ENCODE measurements at regions not wholly inside any gene's neighbourhood (a gene's known extent, or its start where the extent isn't known, plus 50 kb on each side); places are given as distances from the start of the nearest gene placed in this dataset.
A peak's percentile ranks its signal among the peaks of the same experiment; 100 is the strongest.

GRCh38 chr2:8149985-8150539 is 531.8 kb upstream of the ID2 start:
- Histone ChIP-seq H4K20me1 (ENCODE audit: insufficient read depth, low read length, poor library complexity, severe bottlenecking) (no peaks in the 10 kb centered on the region), H3K9me2 (replicated peaks; ENCODE audit: low read depth, low read length) (no peaks in the 10 kb centered on the region), H3K4me2 (ENCODE audit: low read depth, low read length, poor library complexity, severe bottlenecking) (no peak overlapping the region), H3F3A (ENCODE audit: low read depth) (no peaks in the 10 kb centered on the region), H2AFZ (ENCODE audit: low read length) (no peak overlapping the region), H3K9ac (ENCODE audit: low read depth, low read length, poor library complexity, severe bottlenecking) (no peak overlapping the region), H3K79me2 (ENCODE audit: insufficient read depth, low read length) (no peaks in the 10 kb centered on the region), H3K4me1 (ENCODE audit: insufficient read depth, low read length, poor library complexity, severe bottlenecking) (peaks cover 31% of the 10 kb centered on the region), H3K4me3 (ENCODE audit: low read length, poor library complexity, severe bottlenecking) (no peak overlapping the region), H3K36me3 (ENCODE audit: insufficient read depth, low read length) (no peaks in the 10 kb centered on the region), H3K27me3 (ENCODE audit: insufficient read depth, low read length, poor library complexity, severe bottlenecking) (no peaks in the 10 kb centered on the region), H3K9me3 (ENCODE audit: insufficient read depth, low read depth, low read length) (no peaks in the 10 kb centered on the region)
- TF ChIP-seq, protein P1, sequence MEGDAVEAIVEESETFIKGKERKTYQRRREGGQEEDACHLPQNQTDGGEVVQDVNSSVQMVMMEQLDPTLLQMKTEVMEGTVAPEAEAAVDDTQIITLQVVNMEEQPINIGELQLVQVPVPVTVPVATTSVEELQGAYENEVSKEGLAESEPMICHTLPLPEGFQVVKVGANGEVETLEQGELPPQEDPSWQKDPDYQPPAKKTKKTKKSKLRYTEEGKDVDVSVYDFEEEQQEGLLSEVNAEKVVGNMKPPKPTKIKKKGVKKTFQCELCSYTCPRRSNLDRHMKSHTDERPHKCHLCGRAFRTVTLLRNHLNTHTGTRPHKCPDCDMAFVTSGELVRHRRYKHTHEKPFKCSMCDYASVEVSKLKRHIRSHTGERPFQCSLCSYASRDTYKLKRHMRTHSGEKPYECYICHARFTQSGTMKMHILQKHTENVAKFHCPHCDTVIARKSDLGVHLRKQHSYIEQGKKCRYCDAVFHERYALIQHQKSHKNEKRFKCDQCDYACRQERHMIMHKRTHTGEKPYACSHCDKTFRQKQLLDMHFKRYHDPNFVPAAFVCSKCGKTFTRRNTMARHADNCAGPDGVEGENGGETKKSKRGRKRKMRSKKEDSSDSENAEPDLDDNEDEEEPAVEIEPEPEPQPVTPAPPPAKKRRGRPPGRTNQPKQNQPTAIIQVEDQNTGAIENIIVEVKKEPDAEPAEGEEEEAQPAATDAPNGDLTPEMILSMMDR (conservative IDR thresholded peaks at IDR 0.05; ENCODE audit: low read length): no peak
- no peak for TF ChIP-seq EZH2phosphoT487 (IDR thresholded peaks at IDR 0.05; ENCODE audit: borderline replicate concordance)

DNA sequence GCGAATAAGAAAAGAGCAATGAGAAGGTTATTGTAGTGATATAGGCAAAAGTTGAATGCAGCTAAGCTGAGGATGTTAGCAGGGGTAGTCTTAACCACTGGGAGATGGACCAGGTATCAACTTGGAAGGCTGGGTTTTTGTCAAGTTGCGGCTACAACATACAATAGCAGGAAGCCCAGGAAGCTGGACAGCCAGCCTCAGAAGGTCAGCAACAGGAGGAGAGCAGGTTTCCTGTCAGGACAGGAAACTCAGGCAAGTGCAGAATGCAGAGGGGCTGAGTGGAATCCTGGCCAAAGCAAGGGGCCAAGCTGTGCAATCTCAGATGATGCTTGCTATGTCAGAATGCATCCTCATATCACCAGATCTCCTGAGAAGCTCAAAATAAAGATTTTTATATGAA is 530.0 kb upstream of the ID2 start:
- Histone ChIP-seq H3K4me3 (ENCODE audit: low read length, poor library complexity, severe bottlenecking) (no peak overlapping the region), H2AFZ (ENCODE audit: low read length) (no peak overlapping the region), H3K9ac (ENCODE audit: low read depth, low read length, poor library complexity, severe bottlenecking) (no peak overlapping the region), H3F3A (ENCODE audit: low read depth) (no peaks in the 10 kb centered on the region), H3K36me3 (ENCODE audit: insufficient read depth, low read length) (no peaks in the 10 kb centered on the region), H3K79me2 (ENCODE audit: insufficient read depth, low read length) (no peaks in the 10 kb centered on the region), H3K9me3 (ENCODE audit: insufficient read depth, low read depth, low read length) (no peaks in the 10 kb centered on the region), H3K27me3 (ENCODE audit: insufficient read depth, low read length, poor library complexity, severe bottlenecking) (no peaks in the 10 kb centered on the region), H3K4me2 (ENCODE audit: low read depth, low read length, poor library complexity, severe bottlenecking) (no peak overlapping the region), H4K20me1 (ENCODE audit: insufficient read depth, low read length, poor library complexity, severe bottlenecking) (no peaks in the 10 kb centered on the region), H3K4me1 (ENCODE audit: insufficient read depth, low read length, poor library complexity, severe bottlenecking) (peaks cover 31% of the 10 kb centered on the region), H3K9me2 (replicated peaks; ENCODE audit: low read depth, low read length) (no peaks in the 10 kb centered on the region)
- TF ChIP-seq EZH2phosphoT487 (IDR thresholded peaks at IDR 0.05; ENCODE audit: borderline replicate concordance): no peak
- TF ChIP-seq, protein P1 (conservative IDR thresholded peaks at IDR 0.05; ENCODE audit: low read length): no peak

- TF ChIP-seq EZH2phosphoT487 (IDR thresholded peaks at IDR 0.05; ENCODE audit: borderline replicate concordance): no peak
- TF ChIP-seq, protein P1 (conservative IDR thresholded peaks at IDR 0.05; ENCODE audit: low read length): no peak
- H3K4me3 ChIP-seq (ENCODE audit: low read length, poor library complexity, severe bottlenecking): no peak overlapping the region
- H3K27me3 ChIP-seq (ENCODE audit: insufficient read depth, low read length, poor library complexity, severe bottlenecking): no peaks in the 10 kb centered on the region
- no peaks in the 10 kb centered on the region for H3K9me3 ChIP-seq (ENCODE audit: insufficient read depth, low read depth, low read length)
- no peaks in the 10 kb centered on the region for H3K9me2 ChIP-seq (replicated peaks; ENCODE audit: low read depth, low read length)
- H3F3A ChIP-seq (ENCODE audit: low read depth): no peaks in the 10 kb centered on the region
- H4K20me1 ChIP-seq (ENCODE audit: insufficient read depth, low read length, poor library complexity, severe bottlenecking): no peaks in the 10 kb centered on the region
- H3K4me1 ChIP-seq (ENCODE audit: insufficient read depth, low read length, poor library complexity, severe bottlenecking): peaks cover 31% of the 10 kb centered on the region
- H2AFZ ChIP-seq (ENCODE audit: low read length): peak overlapping the region; percentile 28
- no peaks in the 10 kb centered on the region for H3K36me3 ChIP-seq (ENCODE audit: insufficient read depth, low read length)
- H3K9ac ChIP-seq (ENCODE audit: low read depth, low read length, poor library complexity, severe bottlenecking): peak overlapping the region; percentile 12
- peak overlapping the region; percentile 54 for H3K4me2 ChIP-seq (ENCODE audit: low read depth, low read length, poor library complexity, severe bottlenecking)
- H3K79me2 ChIP-seq (ENCODE audit: insufficient read depth, low read length): no peaks in the 10 kb centered on the region
Measured at GRCh38 chr2:8152392-8153257, 529.2 kb upstream of the ID2 start.

All from Loucy (cell line).